ENCODE measurements at regions not wholly inside any gene's neighbourhood (a gene's known extent, or its start where the extent isn't known, plus 50 kb on each side); places are given as distances from the start of the nearest gene placed in this dataset.

- no peak for TF ChIP-seq ZNF740 (CRISPR knock-in tag; IDR thresholded peaks at IDR 0.05)
Measured at GRCh38 chr6:144728804-144729203, 443.7 kb downstream of the UTRN start (continued).

- Histone ChIP-seq H3K4me2 (ENCODE audit: low read depth, low read length) (no peak overlapping the region), H3K9ac (ENCODE audit: insufficient read depth, low read depth, low read length) (no peak overlapping the region), H3K27ac (ENCODE audit: extremely low read length, insufficient read depth, low read length) (no peak overlapping the region), H3K4me3 (replicated peaks in 1 of 3; ENCODE audit: insufficient read depth in 1 of 3, low read depth in 2 of 3, low read length in 3 of 3) (no peak overlapping the region), H3K9me3 (ENCODE audit: low read length) (no peaks in the 10 kb centered on the region), H3K36me3 (replicated peaks in 1 of 2; ENCODE audit: control insufficient read depth in 1 of 2, insufficient read depth in 2 of 2, low read length in 2 of 2) (peaks cover 19 to 48% of the 10 kb centered on the region in 2 experiments), H3K79me2 (ENCODE audit: insufficient read depth, low read length) (no peaks in the 10 kb centered on the region), H4K20me1 (ENCODE audit: insufficient read depth, low read length) (no peaks in the 10 kb centered on the region), H3K27me3 (ENCODE audit: control insufficient read depth in 1 of 2, insufficient read depth in 2 of 2, low read length in 2 of 2) (no peaks in the 10 kb centered on the region), H3K4me1 (ENCODE audit: insufficient read depth, low read length) (no peaks in the 10 kb centered on the region), H2AFZ (ENCODE audit: low read length) (no peak overlapping the region)
- in situ Hi-C loops (cut with HindIII; ENCODE audit: extremely low pct_ligation_motif_present, low pct_unique_long_range_greater_than_20kb) = no loop called here
- no peak for TF ChIP-seq SP5 (CRISPR knock-in tag; IDR thresholded peaks at IDR 0.05; ENCODE audit: borderline replicate concordance, low read depth)
- intact Hi-C loops (cut with micrococcal nuclease; ENCODE audit: unreplicated experiment) = no loop called here
- CTCF ChIA-PET (ENCODE audit: low intra/inter-chr PET ratio, low total read pairs) = no interaction called here
- BruUV-seq (replicated peaks) = no TSS peak
- DNase-seq (ENCODE audit: low spot score) (no peak), ATAC-seq (no peak), FAIRE-seq (no peak)
- POLR2A ChIA-PET = no interaction called here
- WGBS (ENCODE audit: low lambda C conversion rate) = 97% methylated on average over 3 of the region's 3 CpGs
Measured at GRCh38 chr6:144729502-144729901, 444.4 kb downstream of the UTRN start.

- ChIA-PET POLR2A (no interaction called here), CTCF (ENCODE audit: low intra/inter-chr PET ratio, low total read pairs) (no interaction called here)
- in situ Hi-C loops (cut with HindIII; ENCODE audit: extremely low pct_ligation_motif_present, low pct_unique_long_range_greater_than_20kb) (no loop called here), intact Hi-C loops (cut with micrococcal nuclease; ENCODE audit: unreplicated experiment) (no loop called here)
- Histone ChIP-seq H3K4me1 (ENCODE audit: insufficient read depth, low read length) (no peaks in the 10 kb centered on the region), H4K20me1 (ENCODE audit: insufficient read depth, low read length) (no peaks in the 10 kb centered on the region), H3K9ac (ENCODE audit: insufficient read depth, low read depth, low read length) (no peak overlapping the region), H3K27ac (ENCODE audit: extremely low read length, insufficient read depth, low read length) (no peak overlapping the region), H3K4me3 (replicated peaks in 1 of 3; ENCODE audit: insufficient read depth in 1 of 3, low read depth in 2 of 3, low read length in 3 of 3) (no peak overlapping the region), H3K27me3 (ENCODE audit: control insufficient read depth in 1 of 2, insufficient read depth in 2 of 2, low read length in 2 of 2) (no peaks in the 10 kb centered on the region), H3K9me3 (ENCODE audit: low read length) (no peaks in the 10 kb centered on the region), H3K4me2 (ENCODE audit: low read depth, low read length) (no peak overlapping the region), H3K79me2 (ENCODE audit: insufficient read depth, low read length) (no peaks in the 10 kb centered on the region), H3K36me3 (replicated peaks in 1 of 2; ENCODE audit: control insufficient read depth in 1 of 2, insufficient read depth in 2 of 2, low read length in 2 of 2) (peaks cover 21 to 51% of the 10 kb centered on the region in 2 experiments), H2AFZ (ENCODE audit: low read length) (no peak overlapping the region)
- no TSS peak for BruUV-seq (replicated peaks)
- no peak for ATAC-seq
- DNase-seq (ENCODE audit: low spot score) = no peak
- WGBS (ENCODE audit: low lambda C conversion rate) = 97% methylated on average over 5 of the region's 5 CpGs
- no peak for FAIRE-seq
- no peak for TF ChIP-seq NFIB (CRISPR knock-in tag; IDR thresholded peaks at IDR 0.05; ENCODE audit: borderline replicate concordance)
- TF ChIP-seq HIC2 (CRISPR knock-in tag; IDR thresholded peaks at IDR 0.05; ENCODE audit: low read depth) = no peak
- TF ChIP-seq RARA (CRISPR knock-in tag; IDR thresholded peaks at IDR 0.05) = no peak
- TF ChIP-seq TBP (CRISPR knock-in tag; IDR thresholded peaks at IDR 0.05) = no peak
- TF ChIP-seq ZNF224 (CRISPR knock-in tag; IDR thresholded peaks at IDR 0.05) = no peak
- TF ChIP-seq ZNF260 (CRISPR knock-in tag; IDR thresholded peaks at IDR 0.05; ENCODE audit: borderline replicate concordance, low read depth) = no peak
- TF ChIP-seq PBX3 (CRISPR knock-in tag; IDR thresholded peaks at IDR 0.05; ENCODE audit: borderline replicate concordance) = no peak
- TF ChIP-seq SAP130 (CRISPR knock-in tag; IDR thresholded peaks at IDR 0.05; ENCODE audit: low read depth) = no peak
- no peak for TF ChIP-seq ATF7 (IDR thresholded peaks at IDR 0.05)
- TF ChIP-seq ATF7 (CRISPR knock-in tag; IDR thresholded peaks at IDR 0.05) = no peak
- no peak for TF ChIP-seq TEAD2 (CRISPR knock-in tag; IDR thresholded peaks at IDR 0.05)
- no peak for TF ChIP-seq ZNF546 (CRISPR knock-in tag; conservative IDR thresholded peaks at IDR 0.05)
Measured at GRCh38 chr6:144730088-144730645, 445.0 kb downstream of the UTRN start.

Data from HepG2 (cell line).